ENCODE measurements at regions not wholly inside any gene's neighbourhood (a gene's known extent, or its start where the extent isn't known, plus 50 kb on each side); places are given as distances from the start of the nearest gene placed in this dataset.

DNA sequence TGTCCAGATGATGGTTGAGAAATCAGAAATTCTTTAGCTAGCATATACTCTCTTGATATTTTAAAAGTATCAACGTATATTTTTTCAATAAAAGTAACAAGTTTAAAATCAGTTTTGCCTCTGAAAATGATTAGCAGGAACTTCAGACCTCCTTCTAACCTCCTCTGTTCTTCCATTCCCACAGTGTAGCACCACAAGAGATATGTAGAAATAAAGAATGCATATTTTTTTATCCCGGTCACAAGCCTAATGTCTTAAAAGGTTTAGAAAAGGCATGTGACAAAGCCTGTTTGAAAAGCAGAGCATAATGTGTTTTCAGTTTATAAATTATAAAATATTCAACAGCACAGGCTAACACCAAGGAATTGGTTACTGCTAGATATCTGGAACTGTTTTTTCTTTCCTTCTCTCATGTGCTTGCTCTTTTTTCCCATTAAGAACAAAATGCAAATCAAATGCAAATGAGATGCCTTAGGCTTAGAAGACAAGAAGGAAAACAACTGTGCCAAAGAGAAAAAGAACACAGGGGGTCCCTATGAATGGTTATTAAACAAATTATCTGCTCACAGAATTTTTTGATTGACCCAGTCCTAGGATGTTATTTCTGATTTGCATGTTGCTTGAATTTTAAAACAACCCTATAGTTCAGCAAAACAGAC, 351.7 kb upstream of the FAM241A start:
- Histone ChIP-seq H2AFZ (ENCODE audit: low read depth, low read length) (no peak overlapping the region), H3K4me3 (replicated peaks in 1 of 3; ENCODE audit: insufficient read depth in 1 of 3, low read depth in 1 of 3, low read length in 3 of 3) (no peak overlapping the region), H3K4me2 (ENCODE audit: insufficient read depth, low read length) (no peak overlapping the region), H3K9me3 (replicated peaks; ENCODE audit: control insufficient read depth, insufficient read depth, low read length) (no peaks in the 10 kb centered on the region), H3K4me1 (ENCODE audit: control insufficient read depth, extremely low read depth, insufficient read depth, low read length) (no peaks in the 10 kb centered on the region), H3K9me1 (replicated peaks; ENCODE audit: control insufficient read depth, extremely low read depth, insufficient read depth, low read length) (no peaks in the 10 kb centered on the region), H4K20me1 (replicated peaks; ENCODE audit: control insufficient read depth, extremely low read depth, insufficient read depth, low read length) (no peaks in the 10 kb centered on the region), H3K27me3 (ENCODE audit: control insufficient read depth in 2 of 2, insufficient read depth in 2 of 2, low read length in 2 of 2) (peaks cover 3 to 8% of the 10 kb centered on the region in 2 experiments), H3K36me3 (ENCODE audit: control insufficient read depth in 2 of 2, extremely low read depth in 1 of 2, insufficient read depth in 2 of 2, low read length in 2 of 2) (no peaks in the 10 kb centered on the region), H3K79me2 (ENCODE audit: control insufficient read depth, insufficient read depth, low read length) (no peaks in the 10 kb centered on the region), H3K9ac (replicated peaks; ENCODE audit: extremely low read depth, insufficient read depth, low read length) (no peak overlapping the region), H3K27ac (ENCODE audit: insufficient read depth, low read depth, low read length) (no peak overlapping the region)
- intact Hi-C loops (cut with micrococcal nuclease) (no loop called here), dilution Hi-C loops (cut with MboI; ENCODE audit: extremely low pct_ligation_motif_present, low sequenced_read_pairs) (no loop called here)
- no TSS peak for BruUV-seq (replicated peaks)
- no peak for FAIRE-seq
- POLR2A ChIA-PET = no interaction called here
- no peak for DNase-seq (ENCODE audit: low read depth, low spot score)
- TF ChIP-seq, protein P1, sequence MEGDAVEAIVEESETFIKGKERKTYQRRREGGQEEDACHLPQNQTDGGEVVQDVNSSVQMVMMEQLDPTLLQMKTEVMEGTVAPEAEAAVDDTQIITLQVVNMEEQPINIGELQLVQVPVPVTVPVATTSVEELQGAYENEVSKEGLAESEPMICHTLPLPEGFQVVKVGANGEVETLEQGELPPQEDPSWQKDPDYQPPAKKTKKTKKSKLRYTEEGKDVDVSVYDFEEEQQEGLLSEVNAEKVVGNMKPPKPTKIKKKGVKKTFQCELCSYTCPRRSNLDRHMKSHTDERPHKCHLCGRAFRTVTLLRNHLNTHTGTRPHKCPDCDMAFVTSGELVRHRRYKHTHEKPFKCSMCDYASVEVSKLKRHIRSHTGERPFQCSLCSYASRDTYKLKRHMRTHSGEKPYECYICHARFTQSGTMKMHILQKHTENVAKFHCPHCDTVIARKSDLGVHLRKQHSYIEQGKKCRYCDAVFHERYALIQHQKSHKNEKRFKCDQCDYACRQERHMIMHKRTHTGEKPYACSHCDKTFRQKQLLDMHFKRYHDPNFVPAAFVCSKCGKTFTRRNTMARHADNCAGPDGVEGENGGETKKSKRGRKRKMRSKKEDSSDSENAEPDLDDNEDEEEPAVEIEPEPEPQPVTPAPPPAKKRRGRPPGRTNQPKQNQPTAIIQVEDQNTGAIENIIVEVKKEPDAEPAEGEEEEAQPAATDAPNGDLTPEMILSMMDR (IDR thresholded peaks at IDR 0.05; ENCODE audit: extremely low read depth in 1 of 2, insufficient read depth in 1 of 2, low read depth in 1 of 2, low read length in 2 of 2) = no peak
- TF ChIP-seq POLR2AphosphoS5 (IDR thresholded peaks at IDR 0.05; ENCODE audit: insufficient read depth, low read depth, low read length) (no peak), GATA2 (IDR thresholded peaks at IDR 0.05; ENCODE audit: insufficient read depth, insufficient read length, low read depth, low read length) (no peak), JUN (IDR thresholded peaks at IDR 0.05; ENCODE audit: borderline replicate concordance, insufficient read depth, insufficient read length, low read depth) (no peak), MYC (IDR thresholded peaks at IDR 0.05; ENCODE audit: low read depth, low read length) (no peak), POLR2A (IDR thresholded peaks at IDR 0.05; ENCODE audit: low read depth, low read length) (no peak), FOS (IDR thresholded peaks at IDR 0.05; ENCODE audit: borderline replicate concordance, insufficient read depth, low read length) (no peak), EZH2 (IDR thresholded peaks at IDR 0.05; ENCODE audit: borderline replicate concordance, low read depth, low read length, severe bottlenecking) (no peak)
- TF ChIP-seq, protein P2, sequence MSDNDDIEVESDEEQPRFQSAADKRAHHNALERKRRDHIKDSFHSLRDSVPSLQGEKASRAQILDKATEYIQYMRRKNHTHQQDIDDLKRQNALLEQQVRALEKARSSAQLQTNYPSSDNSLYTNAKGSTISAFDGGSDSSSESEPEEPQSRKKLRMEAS (IDR thresholded peaks at IDR 0.05; ENCODE audit: insufficient read depth, insufficient read length) = no peak
- CTCF ChIA-PET = interaction anchor here (2.3 kb wide), 1 partner anchor 10 kb away, joined by 6 read pairs; no protein-coding TSS in a partner anchor

All from endothelial cell of umbilical vein (primary cell).